HCT116 (cell line): ENCODE measurements at regions not wholly inside any gene's neighbourhood (a gene's known extent, or its start where the extent isn't known, plus 50 kb on each side); places are given as distances from the start of the nearest gene placed in this dataset.

Experiments
- ATAC-seq: fragments of 200-7000 bp; cut with Tn5 transposase; 2 replicates; pipeline ENCODE4 v1.9.1; 2020; ENCODE audit warnings: mild to moderate bottlenecking, moderate library complexity
- BruUV-seq: library from RNA; stranded (reverse); fragments of 400-500 nt; replicated peaks from 2 replicates; lab custom pipeline; 2021; lab: Mats Ljungman, UMichigan
- CTCF ChIA-PET: fragments of 300-600 bp; sonication (Branson Sonifier 250); formaldehyde crosslinking; loops from one replicate; lab custom pipeline; 2021; ENCODE audit warnings: antibody characterized with exemption; lab: Charles Lee
- POLR2A ChIA-PET: fragments of 300-600, 350-600 bp; sonication (Branson Sonifier 250); formaldehyde crosslinking; loops from one replicate; lab custom pipeline; 2021; ENCODE audit warnings: antibody characterized with exemption; lab: Charles Lee
- RAD21 ChIA-PET, 2 experiments: fragments of 300-600 bp; sonication (Branson Sonifier 250); formaldehyde crosslinking; loops; one replicate each; lab custom pipeline; 2023; ENCODE audit warnings: low total read pairs in 2 of 2; ENCODE audit not compliant: uncharacterized antibody in 2 of 2, unreplicated experiment in 2 of 2, low non-redundant PET in 1 of 2; lab: Charles Lee
- DNase-seq: peaks from one replicate; pipeline ENCODE4 v3.0.0-alpha.2; 2010; ENCODE audit warnings: low read depth, low spot score
- H2AFZ ChIP-seq: fragments of 200-600 bp; shearing (Covaris generic), sonication (generic); 2 replicates; pipeline ENCODE4 v1.6.1; 2017; ENCODE audit warnings: low read depth, mixed run types, mixed read lengths, antibody characterized with exemption, low read length; ENCODE audit not compliant: poor library complexity, severe bottlenecking
- H3K27ac ChIP-seq: 2 replicates; pipeline ENCODE4 v1.5.1; 2012; ENCODE audit warnings: low read depth, low read length
- H3K27me3 ChIP-seq: fragments of 200-600 bp; sonication (generic); 2 replicates; pipeline ENCODE4 v1.6.1; 2016; ENCODE audit warnings: mixed run types, low read length, mixed read lengths; ENCODE audit not compliant: insufficient read depth
- H3K36me3 ChIP-seq, 2 experiments: fragments of 200-500 bp in 1 of 2; fragments of 200-600 bp in 1 of 2; sonication (Bioruptor generic) in 1 of 2; sonication (generic) in 1 of 2; 2 replicates each; pipeline versions ENCODE4 v1.5.1 to v1.6.1; 2014 to 2016; ENCODE audit warnings: low read length in 2 of 2, inconsistent platforms in 1 of 2, mixed read lengths in 1 of 2, mixed run types in 1 of 2; ENCODE audit not compliant: insufficient read depth in 2 of 2, control insufficient read depth in 1 of 2
- H3K4me1 ChIP-seq, 2 experiments: fragments of 200-600 bp in 1 of 2; sonication (generic) in 1 of 2; 2 replicates each; pipeline versions ENCODE4 v1.5.1 to v1.6.1; 2012 to 2017; ENCODE audit warnings: low read length in 2 of 2, inconsistent platforms in 1 of 2, mild to moderate bottlenecking in 1 of 2, mixed read lengths in 1 of 2, mixed run types in 1 of 2, moderate library complexity in 1 of 2; ENCODE audit not compliant: insufficient read depth in 2 of 2, control insufficient read depth in 1 of 2
- H3K4me2 ChIP-seq: fragments of 200-600 bp; sonication (generic); 2 replicates; pipeline ENCODE4 v1.6.1; 2017; ENCODE audit warnings: mixed run types, low read length, mixed read lengths
- H3K4me3 ChIP-seq, 2 experiments: fragments of 200-600 bp in 1 of 2; sonication (generic) in 1 of 2; replicated peaks in 1 of 2; 2 replicates each; pipeline ENCODE4 v1.5.1; 2011 to 2016; ENCODE audit warnings: low read length in 2 of 2, control low read depth in 1 of 2, low read depth in 1 of 2, mild to moderate bottlenecking in 1 of 2, mixed read lengths in 1 of 2, mixed run types in 1 of 2
- H3K79me2 ChIP-seq: fragments of 200-600 bp; sonication (generic); 2 replicates; pipeline ENCODE4 v1.6.1; 2017; ENCODE audit warnings: mild to moderate bottlenecking, mixed run types, low read length, moderate library complexity, mixed read lengths; ENCODE audit not compliant: insufficient read depth
- H3K9ac ChIP-seq: fragments of 200-600 bp; sonication (generic); 2 replicates; pipeline ENCODE4 v1.6.1; 2016; ENCODE audit warnings: low read length, mixed read lengths
- H3K9me2 ChIP-seq: fragments of 200-600 bp; sonication (generic), shearing (Covaris generic); 2 replicates; pipeline ENCODE4 v1.6.1; 2017; ENCODE audit warnings: mixed run types, mild to moderate bottlenecking, moderate library complexity; ENCODE audit not compliant: insufficient read depth
- H3K9me3 ChIP-seq, 2 experiments: fragments of 200-500 bp in 1 of 2; fragments of 200-600 bp in 1 of 2; sonication (Bioruptor generic) in 1 of 2; sonication (generic) in 1 of 2; 2 replicates each; pipeline ENCODE4 v1.6.1; 2014 to 2017; ENCODE audit warnings: low read length in 2 of 2, mixed read lengths in 2 of 2, inconsistent platforms in 1 of 2, low read depth in 1 of 2, mild to moderate bottlenecking in 1 of 2, mixed run types in 1 of 2, moderate library complexity in 1 of 2; ENCODE audit not compliant: control insufficient read depth in 1 of 2, insufficient read depth in 1 of 2
- H4K20me1 ChIP-seq: fragments of 200-600 bp; sonication (generic), shearing (Covaris generic); 2 replicates; pipeline ENCODE4 v1.6.1; 2017; ENCODE audit warnings: mixed run types, mild to moderate bottlenecking, moderate library complexity; ENCODE audit not compliant: insufficient read depth
- EGR1 ChIP-seq: IDR thresholded peaks from 2 replicates; pipeline ENCODE4 v1.6.1; 2012; ENCODE audit warnings: low read depth
- EZH2phosphoT487 ChIP-seq: fragments of 200-600 bp; IDR thresholded peaks from 2 replicates; pipeline ENCODE4 v1.6.1; 2018; ENCODE audit warnings: antibody characterized with exemption, borderline replicate concordance
- FOSL1 ChIP-seq: IDR thresholded peaks from 2 replicates; pipeline ENCODE4 v1.6.1; 2012; ENCODE audit warnings: low read depth
- POLR2AphosphoS5 ChIP-seq: IDR thresholded peaks from 2 replicates; pipeline ENCODE4 v1.6.1; 2011; ENCODE audit warnings: mild to moderate bottlenecking, low read depth, low read length, moderate library complexity
- SRF ChIP-seq: IDR thresholded peaks from 2 replicates; pipeline ENCODE4 v1.6.1; 2012; ENCODE audit warnings: low read depth
- TCF7L2 ChIP-seq: IDR thresholded peaks from 2 replicates; pipeline ENCODE4 v1.7.0; 2011; ENCODE audit warnings: borderline replicate concordance, inconsistent platforms; ENCODE audit not compliant: insufficient read depth, insufficient read length; ENCODE audit errors: extremely low read depth
- YY1 ChIP-seq: IDR thresholded peaks from 2 replicates; pipeline ENCODE4 v1.6.1; 2011; ENCODE audit warnings: low read length, low read depth, moderate library complexity, mild to moderate bottlenecking; ENCODE audit not compliant: insufficient replicate concordance; ENCODE audit errors: extremely low read depth
- ZBTB33 ChIP-seq: IDR thresholded peaks from 2 replicates; pipeline ENCODE4 v1.6.1; 2011; ENCODE audit warnings: mild to moderate bottlenecking, low read length, moderate library complexity; ENCODE audit not compliant: insufficient replicate concordance; ENCODE audit errors: extremely low read depth
- intact Hi-C: fragments of 100-400 bp; cut with micrococcal nuclease; formaldehyde crosslinking; loops from 2 replicates; pipeline ENCODE4 v1.10.0; 2022

GRCh38 chr10:69748621-69749020, 53.1 kb upstream of the COL13A1 start (continued):
- no peak for TF ChIP-seq YY1
- TF ChIP-seq SRF, result no peak
- TF ChIP-seq ZBTB33, result no peak

DNA sequence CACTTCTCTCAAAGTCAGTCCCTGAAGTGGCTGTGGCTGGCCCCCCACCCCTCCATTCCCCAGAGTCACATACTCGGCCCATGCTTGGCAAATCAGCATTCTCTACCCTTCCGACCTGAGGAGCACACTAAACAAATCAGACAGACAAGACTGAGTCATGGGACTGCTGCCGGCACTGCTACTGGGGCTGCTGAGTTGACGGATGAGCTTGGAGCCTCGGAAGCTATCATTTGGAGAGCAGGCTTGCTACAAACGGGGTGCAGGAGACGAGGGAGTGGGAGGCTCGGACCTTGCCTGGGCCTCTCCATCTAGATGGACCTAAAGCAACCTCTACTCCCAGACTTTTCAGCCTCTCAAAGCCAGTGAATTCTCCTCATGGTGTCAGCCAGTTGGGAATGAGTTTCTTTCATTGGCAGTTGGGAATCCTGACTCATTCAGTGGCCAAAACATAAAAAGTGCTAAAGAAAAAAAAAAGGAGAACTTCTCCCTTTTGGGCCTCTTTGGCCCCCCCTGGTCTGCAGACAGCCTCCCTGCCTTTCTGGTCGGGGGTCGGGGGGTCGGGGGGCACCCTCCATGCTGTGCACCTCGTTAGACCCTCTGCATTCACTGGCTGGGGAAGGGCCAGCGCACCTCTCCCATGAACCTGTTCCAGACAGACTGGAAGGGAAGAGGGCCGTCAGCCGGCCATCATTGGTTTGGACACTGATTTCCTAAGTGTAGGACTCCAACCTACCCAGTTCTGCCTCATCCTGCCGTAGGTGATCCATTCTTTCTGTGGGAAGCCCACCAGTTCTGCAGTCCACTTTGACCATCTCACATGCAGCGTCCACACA, 52.3 kb upstream of the COL13A1 start:
- RAD21 ChIA-PET, result no interaction called here
- H3K4me3 ChIP-seq, result no peak overlapping the region
- DNase-seq (no peak), ATAC-seq (no peak)
- H2AFZ ChIP-seq, result no peak overlapping the region
- POLR2A ChIA-PET, result no interaction called here
- TF ChIP-seq EGR1 (no peak), FOSL1 (no peak), SRF (no peak), TCF7L2 (no peak), EZH2phosphoT487 (no peak), POLR2AphosphoS5 (no peak)
- H3K79me2 ChIP-seq, result no peaks in the 10 kb centered on the region
- H4K20me1 ChIP-seq, result no peaks in the 10 kb centered on the region
- H3K27me3 ChIP-seq, result no peaks in the 10 kb centered on the region
- peaks cover 0 to 11% of the 10 kb centered on the region in 2 experiments; a peak in 1 of 4 replicates for H3K4me1 ChIP-seq
- H3K9me2 ChIP-seq, result no peaks in the 10 kb centered on the region
- no peaks in the 10 kb centered on the region for H3K36me3 ChIP-seq
- intact Hi-C loops, result no loop called here
- H3K9ac ChIP-seq, result no peak overlapping the region
- H3K4me2 ChIP-seq, result no peak overlapping the region
- CTCF ChIA-PET, result no interaction called here
- no peaks in the 10 kb centered on the region for H3K9me3 ChIP-seq
- BruUV-seq, result no TSS peak
- H3K27ac ChIP-seq, result no peak overlapping the region
